H9 (cell line): ENCODE measurements at regions not wholly inside any gene's neighbourhood (a gene's known extent, or its start where the extent isn't known, plus 50 kb on each side); places are given as distances from the start of the nearest gene placed in this dataset.

ENCODE experiments used
- DNase-seq: peaks from one replicate; pipeline ENCODE4 v3.0.0-alpha.2; 2017
- H2AFZ ChIP-seq: one replicate; pipeline ENCODE4 v1.6.1; 2013; ENCODE audit warnings: mild to moderate bottlenecking, low read length, control low read depth, moderate library complexity
- H2AK5ac ChIP-seq: 2 replicates; pipeline ENCODE4 v1.6.1; 2013; ENCODE audit warnings: low read length, control low read depth, mixed read lengths; ENCODE audit not compliant: insufficient read length
- H2BK120ac ChIP-seq: one replicate; pipeline ENCODE4 v1.6.1; 2013; ENCODE audit warnings: low read depth, mild to moderate bottlenecking, low read length, control low read depth, inconsistent platforms; ENCODE audit not compliant: poor library complexity, severe bottlenecking
- H2BK12ac ChIP-seq: 2 replicates; pipeline ENCODE4 v1.6.1; 2013; ENCODE audit warnings: low read length, control low read depth, mixed read lengths, low read depth; ENCODE audit not compliant: insufficient read length
- H2BK15ac ChIP-seq: 2 replicates; pipeline ENCODE4 v1.6.1; 2013; ENCODE audit warnings: low read depth, low read length, control low read depth
- H2BK20ac ChIP-seq: one replicate; pipeline ENCODE4 v1.6.1; 2013; ENCODE audit warnings: low read depth, mild to moderate bottlenecking, low read length, control low read depth, inconsistent platforms; ENCODE audit not compliant: poor library complexity, severe bottlenecking
- H2BK5ac ChIP-seq: 2 replicates; pipeline ENCODE4 v1.6.1; 2013; ENCODE audit warnings: low read length, control low read depth, mixed read lengths; ENCODE audit not compliant: insufficient read length
- H3K14ac ChIP-seq: 2 replicates; pipeline ENCODE4 v1.6.1; 2013; ENCODE audit warnings: low read length, control low read depth; ENCODE audit not compliant: insufficient read depth
- H3K18ac ChIP-seq: 2 replicates; pipeline ENCODE4 v1.6.1; 2013; ENCODE audit warnings: low read depth, mild to moderate bottlenecking, mixed read lengths, low read length, control low read depth; ENCODE audit not compliant: insufficient read length
- H3K23ac ChIP-seq: 2 replicates; pipeline ENCODE4 v1.6.1; 2013; ENCODE audit warnings: low read length, control low read depth, mixed read lengths, low read depth; ENCODE audit not compliant: insufficient read length
- H3K23me2 ChIP-seq: 2 replicates; pipeline ENCODE4 v1.6.1; 2013; ENCODE audit warnings: low read depth, mild to moderate bottlenecking, mixed read lengths, low read length, control low read depth; ENCODE audit not compliant: insufficient read length, poor library complexity, severe bottlenecking
- H3K27ac ChIP-seq: 2 replicates; pipeline ENCODE4 v1.5.1; 2013; ENCODE audit warnings: low read length, control low read depth, mixed read lengths, low read depth; ENCODE audit not compliant: insufficient read length
- H3K27me3 ChIP-seq: 2 replicates; pipeline ENCODE4 v1.6.1; 2013; ENCODE audit warnings: low read length, control low read depth, inconsistent platforms; ENCODE audit not compliant: insufficient read depth
- H3K4ac ChIP-seq: 2 replicates; pipeline ENCODE4 v1.6.1; 2013; ENCODE audit warnings: low read depth, mild to moderate bottlenecking, control low read depth, inconsistent platforms, low read length, moderate library complexity
- H3K4me1 ChIP-seq: 2 replicates; pipeline ENCODE4 v1.6.1; 2013; ENCODE audit warnings: low read length, control low read depth, inconsistent platforms; ENCODE audit not compliant: insufficient read depth
- H3K4me2 ChIP-seq: 2 replicates; pipeline ENCODE4 v1.6.1; 2013; ENCODE audit warnings: low read length, control low read depth, mixed read lengths; ENCODE audit not compliant: insufficient read length, insufficient read depth
- H3K56ac ChIP-seq: 2 replicates; pipeline ENCODE4 v1.6.1; 2013; ENCODE audit warnings: low read depth, mild to moderate bottlenecking, mixed read lengths, low read length, control low read depth; ENCODE audit not compliant: insufficient read length
- H3K79me1 ChIP-seq: 2 replicates; pipeline ENCODE4 v1.6.1; 2013; ENCODE audit warnings: low read depth, mild to moderate bottlenecking, moderate library complexity, low read length, control low read depth, inconsistent platforms; ENCODE audit not compliant: insufficient read depth, poor library complexity, severe bottlenecking
- H3K79me2 ChIP-seq: 2 replicates; pipeline ENCODE4 v1.6.1; 2013; ENCODE audit warnings: low read length, control low read depth, inconsistent platforms; ENCODE audit not compliant: insufficient read depth
- H3K9ac ChIP-seq: 2 replicates; pipeline ENCODE4 v1.6.1; 2013; ENCODE audit warnings: low read length, control low read depth, mixed read lengths; ENCODE audit not compliant: insufficient read length; ENCODE audit errors: extremely low read depth
- H3K9me3 ChIP-seq: one replicate; pipeline ENCODE4 v1.6.1; 2013; ENCODE audit warnings: low read depth, low read length, inconsistent platforms; ENCODE audit not compliant: control insufficient read depth
- H3T11ph ChIP-seq: one replicate; pipeline ENCODE4 v1.6.1; 2013; ENCODE audit warnings: mild to moderate bottlenecking, low read length, control low read depth, inconsistent platforms
- H4K20me1 ChIP-seq: one replicate; pipeline ENCODE4 v1.6.1; 2013; ENCODE audit not compliant: control insufficient read depth, insufficient read length, insufficient read depth
- H4K5ac ChIP-seq: 2 replicates; pipeline ENCODE4 v1.6.1; 2013; ENCODE audit warnings: low read depth, mild to moderate bottlenecking, mixed read lengths, low read length, control low read depth; ENCODE audit not compliant: insufficient read length
- H4K8ac ChIP-seq: replicated peaks from 2 replicates; pipeline ENCODE4 v1.6.1; 2013; ENCODE audit warnings: low read length, control low read depth, mixed read lengths, low read depth; ENCODE audit not compliant: insufficient read length
- H4K91ac ChIP-seq: 2 replicates; pipeline ENCODE4 v1.6.1; 2013; ENCODE audit warnings: low read depth, mild to moderate bottlenecking, moderate library complexity, mixed read lengths, low read length, control low read depth; ENCODE audit not compliant: insufficient read length
- H3K27ac Mint-ChIP-seq, 3 experiments: 2 replicates in 2 of 3; 3 replicates in 1 of 3; pipeline ENCODE4 v1.8.0; 2020 to 2021; ENCODE audit warnings: mixed read lengths in 3 of 3, mild to moderate bottlenecking in 1 of 3, moderate library complexity in 1 of 3
- H3K27me3 Mint-ChIP-seq: 2 replicates; pipeline ENCODE4 v1.8.0; 2021; ENCODE audit warnings: low read depth, mild to moderate bottlenecking, moderate library complexity, mixed read lengths
- H3K36me3 Mint-ChIP-seq, 3 experiments: 2 replicates in 2 of 3; 3 replicates in 1 of 3; pipeline ENCODE4 v1.8.0; 2020 to 2021; ENCODE audit warnings: low read depth in 3 of 3, mixed read lengths in 3 of 3; ENCODE audit not compliant: insufficient read depth in 1 of 3
- H3K4me1 Mint-ChIP-seq, 2 experiments: 2 replicates each; pipeline ENCODE4 v1.8.0; 2020; ENCODE audit warnings: mixed read lengths in 2 of 2
- H3K4me3 Mint-ChIP-seq, 2 experiments: 2 replicates in 1 of 2; 3 replicates in 1 of 2; pipeline ENCODE4 v1.8.0; 2020 to 2021; ENCODE audit warnings: mild to moderate bottlenecking in 2 of 2, mixed read lengths in 2 of 2, moderate library complexity in 1 of 2
- H3K9me3 Mint-ChIP-seq, 2 experiments: 2 replicates in 1 of 2; 3 replicates in 1 of 2; pipeline ENCODE4 v1.8.0; 2020; ENCODE audit warnings: mild to moderate bottlenecking in 2 of 2, mixed read lengths in 2 of 2, moderate library complexity in 1 of 2
- CTCF ChIP-seq: fragments of 200-600 bp; sonication (generic); conservative IDR thresholded peaks from 3 replicates; pipeline ENCODE4 v1.8.0; 2021; ENCODE audit warnings: antibody characterized with exemption, mild to moderate bottlenecking
- WGBS: extraction: QIAGEN DNeasy Blood & Tissue Kit; methylation state at CpG from one replicate; pipeline ENCODE4 v1.1.7; 2013; ENCODE audit warnings: missing lambda C conversion rate, low lambda C conversion rate, mixed read lengths; ENCODE audit not compliant: insufficient read length; ENCODE audit errors: extremely low coverage; 5-methylcytosine and 5-hydroxymethylcytosine counted together

DNA sequence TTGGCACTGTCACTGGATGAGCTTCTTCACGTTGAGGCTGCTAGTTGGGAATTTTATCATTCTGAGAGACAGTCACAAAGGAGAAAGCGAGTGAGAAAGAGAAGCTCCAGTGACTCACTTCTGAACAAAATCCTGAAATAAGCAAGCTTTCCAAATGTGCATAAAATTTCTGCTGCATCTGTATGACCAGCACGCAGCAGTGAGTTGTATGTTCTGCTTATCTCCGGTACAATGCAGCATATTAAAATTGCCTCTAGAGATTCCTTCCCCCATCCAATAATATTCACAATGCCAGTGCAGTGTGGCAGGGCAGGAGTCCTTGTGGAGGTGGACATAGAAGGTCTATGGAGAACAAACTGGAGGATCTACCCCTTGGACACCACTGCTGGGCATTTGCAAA lies 290.5 kb downstream of the ADGB start:
- no peaks in the 10 kb centered on the region for H3K79me1 ChIP-seq
- H2BK120ac ChIP-seq = no peak overlapping the region
- no peaks in the 10 kb centered on the region; a peak in 1 of 7 replicates for H3K36me3 Mint-ChIP-seq
- H2BK15ac ChIP-seq = no peak overlapping the region
- no peak overlapping the region for H3K4me3 Mint-ChIP-seq
- H3K4me1 ChIP-seq = no peaks in the 10 kb centered on the region
- DNase-seq = no peak
- no peak overlapping the region for H3K23ac ChIP-seq
- no peaks in the 10 kb centered on the region for H3K9me3 Mint-ChIP-seq
- H4K20me1 ChIP-seq = no peaks in the 10 kb centered on the region
- no peak overlapping the region for H2AFZ ChIP-seq
- H4K91ac ChIP-seq = no peak overlapping the region
- H3K27me3 ChIP-seq = no peaks in the 10 kb centered on the region
- no peak overlapping the region for H3K18ac ChIP-seq
- H4K5ac ChIP-seq = no peak overlapping the region
- H3K27ac ChIP-seq = no peak overlapping the region
- no peaks in the 10 kb centered on the region for H3K23me2 ChIP-seq
- no peaks in the 10 kb centered on the region for H3K27me3 Mint-ChIP-seq
- no peak for TF ChIP-seq CTCF
- H2BK12ac ChIP-seq = no peak overlapping the region
- no peak overlapping the region for H3K4ac ChIP-seq
- H3K9ac ChIP-seq = no peak overlapping the region
- peak overlapping the region in 1 of 3 experiments; percentile 52; a peak in 1 of 7 replicates for H3K27ac Mint-ChIP-seq
- no peak overlapping the region for H2BK20ac ChIP-seq
- H3K14ac ChIP-seq = no peak overlapping the region
- no CpG with 5 or more reads among the region's 4 CpGs for WGBS
- H3K79me2 ChIP-seq = no peaks in the 10 kb centered on the region
- H2BK5ac ChIP-seq = no peak overlapping the region
- H3K4me1 Mint-ChIP-seq = peaks cover 0 to 3% of the 10 kb centered on the region in 2 experiments; a peak in 1 of 4 replicates
- no peak overlapping the region for H3T11ph ChIP-seq
- no peaks in the 10 kb centered on the region for H3K9me3 ChIP-seq
- H3K56ac ChIP-seq = no peak overlapping the region
- H4K8ac ChIP-seq = no peak overlapping the region
- H3K4me2 ChIP-seq = no peak overlapping the region
- no peak overlapping the region for H2AK5ac ChIP-seq
